ACC112 (cell line): ENCODE measurements at regions not wholly inside any gene's neighbourhood (a gene's known extent, or its start where the extent isn't known, plus 50 kb on each side); places are given as distances from the start of the nearest gene placed in this dataset.

ENCODE experiments used
- H2AFZ ChIP-seq: fragments of 200-600 bp; sonication (generic); one replicate; pipeline ENCODE4 v1.6.0; 2017; ENCODE audit warnings: antibody characterized with exemption, low read length; ENCODE audit not compliant: unreplicated experiment
- H3K27ac ChIP-seq: fragments of 200-600 bp; sonication (generic); 2 replicates; pipeline ENCODE4 v1.5.1; 2014; ENCODE audit warnings: low read depth, mild to moderate bottlenecking, antibody characterized with exemption, low read length, moderate library complexity
- H3K27me3 ChIP-seq: fragments of 200-600 bp; sonication (generic); 2 replicates; pipeline ENCODE4 v1.6.1; 2014; ENCODE audit warnings: mild to moderate bottlenecking, antibody characterized with exemption, low read length, moderate library complexity, mixed read lengths; ENCODE audit not compliant: insufficient read depth
- H3K36me3 ChIP-seq: fragments of 200-600 bp; sonication (generic); 2 replicates; pipeline ENCODE4 v1.6.1; 2016; ENCODE audit warnings: mild to moderate bottlenecking, antibody characterized with exemption, low read length, moderate library complexity, mixed read lengths; ENCODE audit not compliant: insufficient read depth
- H3K4me1 ChIP-seq: fragments of 200-600 bp; sonication (generic); one replicate; pipeline ENCODE4 v1.6.1; 2016; ENCODE audit warnings: low read length, mixed read lengths; ENCODE audit not compliant: insufficient read depth, unreplicated experiment, control insufficient read depth
- H3K4me3 ChIP-seq: fragments of 200-600 bp; sonication (generic); 2 replicates; pipeline ENCODE4 v1.5.1; 2014; ENCODE audit warnings: mild to moderate bottlenecking, low read depth, low read length
- H3K79me2 ChIP-seq: fragments of 200-600 bp; sonication (generic); one replicate; pipeline ENCODE4 v1.6.0; 2016; ENCODE audit warnings: low read length; ENCODE audit not compliant: control insufficient read depth, unreplicated experiment, insufficient read depth

DNA sequence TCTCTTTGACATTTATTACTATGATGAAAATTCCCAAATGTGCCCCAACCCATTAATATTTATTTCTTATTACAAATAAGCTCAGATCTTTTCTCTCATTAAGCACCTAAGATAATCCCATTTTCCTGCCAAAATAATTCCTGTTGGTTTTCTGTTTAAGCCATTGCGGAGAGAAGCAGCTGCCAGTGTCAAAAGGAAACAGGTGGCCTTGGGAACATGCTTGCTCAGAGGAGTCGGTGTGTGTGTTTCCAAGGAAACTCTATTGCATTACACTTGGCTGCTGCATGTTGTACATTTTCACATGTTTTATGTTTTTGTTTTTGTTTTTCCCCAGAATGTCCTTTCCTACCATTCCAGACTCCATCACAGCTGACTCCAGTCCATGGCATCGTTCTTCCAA lies 56.4 kb downstream of the CD24 start:
- H3K4me3 ChIP-seq, result no peak overlapping the region
- H3K27me3 ChIP-seq, result peaks cover 62% of the 10 kb centered on the region
- H3K27ac ChIP-seq, result no peak overlapping the region
- H3K4me1 ChIP-seq, result no peaks in the 10 kb centered on the region
- no peaks in the 10 kb centered on the region for H3K36me3 ChIP-seq
- no peak overlapping the region for H2AFZ ChIP-seq
- no peaks in the 10 kb centered on the region for H3K79me2 ChIP-seq

DNA sequence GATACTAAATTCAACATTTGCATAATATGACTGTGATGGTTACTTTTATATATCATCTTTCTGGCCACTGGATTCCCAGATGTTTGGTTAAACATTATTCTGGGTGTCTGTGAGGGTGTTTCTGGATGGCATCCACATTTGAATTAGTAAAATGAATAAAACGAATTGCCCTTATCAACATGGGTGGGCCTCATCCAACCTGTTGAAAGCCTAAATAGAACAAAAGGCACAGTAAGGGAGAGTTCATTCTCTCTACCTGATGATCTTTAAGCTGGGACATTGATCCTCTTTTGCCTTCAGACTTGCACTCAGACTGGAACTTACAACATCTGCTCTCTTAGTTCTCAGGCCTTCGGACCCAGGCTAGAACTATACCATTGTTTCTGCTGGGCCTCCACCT lies 57.6 kb downstream of the CD24 start:
- H3K27ac ChIP-seq, result no peak overlapping the region
- H3K4me1 ChIP-seq, result no peaks in the 10 kb centered on the region
- H3K4me3 ChIP-seq, result no peak overlapping the region
- no peaks in the 10 kb centered on the region for H3K36me3 ChIP-seq
- no peaks in the 10 kb centered on the region for H3K79me2 ChIP-seq
- H3K27me3 ChIP-seq, result peaks cover 55% of the 10 kb centered on the region
- no peak overlapping the region for H2AFZ ChIP-seq

DNA sequence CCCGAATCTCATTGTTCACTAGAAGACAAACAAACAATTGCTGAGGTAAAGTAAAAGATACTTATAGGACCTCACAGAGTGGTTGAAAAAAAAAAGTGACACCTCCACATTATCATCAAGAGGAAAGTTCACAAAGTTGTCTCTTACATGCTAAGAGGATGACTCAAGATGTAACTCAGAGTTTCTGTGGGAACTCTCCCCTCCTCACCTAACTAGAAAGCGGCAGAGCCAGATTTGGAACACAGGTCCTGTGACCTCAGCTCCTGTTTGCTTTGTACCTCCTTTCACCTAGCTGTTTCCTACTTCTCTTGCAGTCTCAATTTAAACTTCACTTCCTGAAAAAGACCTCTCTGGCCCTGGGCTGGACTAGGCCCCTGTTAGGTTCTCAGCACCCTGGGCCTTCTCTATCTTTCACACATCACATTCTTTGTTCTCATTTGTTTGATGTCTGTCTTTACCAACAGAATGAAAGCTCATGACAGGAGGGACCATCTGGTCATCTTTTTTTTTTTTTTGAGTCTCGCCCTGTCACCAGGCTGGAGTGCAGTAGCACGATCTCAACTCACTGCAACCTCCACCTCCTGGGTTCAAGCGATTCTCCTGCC lies 60.8 kb downstream of the CD24 start:
- Histone ChIP-seq H2AFZ (no peak overlapping the region), H3K4me3 (no peak overlapping the region), H3K27ac (no peak overlapping the region), H3K36me3 (no peaks in the 10 kb centered on the region), H3K27me3 (peaks cover 35% of the 10 kb centered on the region), H3K79me2 (no peaks in the 10 kb centered on the region), H3K4me1 (no peaks in the 10 kb centered on the region)

DNA sequence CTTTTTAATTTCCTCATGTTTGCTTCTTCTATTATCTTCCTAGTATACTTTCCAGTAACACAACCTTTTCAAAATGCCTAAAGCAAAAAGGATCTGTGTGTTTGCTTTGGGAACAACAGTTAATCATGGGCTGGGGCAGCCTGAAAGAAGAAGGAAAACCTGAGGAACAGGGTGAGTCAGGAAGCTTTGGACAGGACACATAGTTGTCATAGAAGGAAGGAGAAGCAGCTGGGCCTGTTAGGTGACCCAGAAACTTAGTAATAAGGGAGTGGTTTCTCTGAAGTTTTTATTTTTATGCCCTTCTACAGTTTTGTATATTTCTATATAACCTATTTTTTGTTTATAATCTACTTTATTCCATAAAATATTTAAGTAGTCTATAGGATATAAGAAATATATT lies 61.4 kb downstream of the CD24 start:
- Histone ChIP-seq H3K27me3 (peaks cover 29% of the 10 kb centered on the region), H3K79me2 (no peaks in the 10 kb centered on the region), H3K4me3 (no peak overlapping the region), H2AFZ (no peak overlapping the region), H3K36me3 (no peaks in the 10 kb centered on the region), H3K27ac (no peak overlapping the region), H3K4me1 (no peaks in the 10 kb centered on the region)

DNA sequence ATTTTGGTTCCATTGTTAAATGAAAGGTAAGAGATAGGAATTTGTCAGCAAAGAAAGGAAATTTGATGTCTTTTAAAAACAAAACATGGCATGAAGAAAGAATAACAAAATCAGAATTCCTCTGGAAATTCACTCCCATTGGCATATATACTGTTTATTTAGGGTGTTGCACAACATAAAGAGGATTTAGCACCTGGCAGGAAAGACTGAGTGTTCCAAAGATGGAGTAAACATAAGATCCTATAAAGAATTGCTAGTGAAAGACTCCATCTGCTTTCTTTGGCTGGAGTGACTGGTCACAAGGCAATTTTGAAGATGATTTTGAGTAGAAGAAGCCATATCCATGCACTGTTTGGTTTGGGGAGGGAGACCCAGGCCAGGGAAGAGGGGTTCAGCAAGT lies 62.4 kb downstream of the CD24 start:
- Histone ChIP-seq H3K27me3 (peaks cover 25% of the 10 kb centered on the region), H3K4me3 (no peak overlapping the region), H3K36me3 (no peaks in the 10 kb centered on the region), H3K4me1 (no peaks in the 10 kb centered on the region), H2AFZ (no peak overlapping the region), H3K27ac (no peak overlapping the region), H3K79me2 (no peaks in the 10 kb centered on the region)

DNA sequence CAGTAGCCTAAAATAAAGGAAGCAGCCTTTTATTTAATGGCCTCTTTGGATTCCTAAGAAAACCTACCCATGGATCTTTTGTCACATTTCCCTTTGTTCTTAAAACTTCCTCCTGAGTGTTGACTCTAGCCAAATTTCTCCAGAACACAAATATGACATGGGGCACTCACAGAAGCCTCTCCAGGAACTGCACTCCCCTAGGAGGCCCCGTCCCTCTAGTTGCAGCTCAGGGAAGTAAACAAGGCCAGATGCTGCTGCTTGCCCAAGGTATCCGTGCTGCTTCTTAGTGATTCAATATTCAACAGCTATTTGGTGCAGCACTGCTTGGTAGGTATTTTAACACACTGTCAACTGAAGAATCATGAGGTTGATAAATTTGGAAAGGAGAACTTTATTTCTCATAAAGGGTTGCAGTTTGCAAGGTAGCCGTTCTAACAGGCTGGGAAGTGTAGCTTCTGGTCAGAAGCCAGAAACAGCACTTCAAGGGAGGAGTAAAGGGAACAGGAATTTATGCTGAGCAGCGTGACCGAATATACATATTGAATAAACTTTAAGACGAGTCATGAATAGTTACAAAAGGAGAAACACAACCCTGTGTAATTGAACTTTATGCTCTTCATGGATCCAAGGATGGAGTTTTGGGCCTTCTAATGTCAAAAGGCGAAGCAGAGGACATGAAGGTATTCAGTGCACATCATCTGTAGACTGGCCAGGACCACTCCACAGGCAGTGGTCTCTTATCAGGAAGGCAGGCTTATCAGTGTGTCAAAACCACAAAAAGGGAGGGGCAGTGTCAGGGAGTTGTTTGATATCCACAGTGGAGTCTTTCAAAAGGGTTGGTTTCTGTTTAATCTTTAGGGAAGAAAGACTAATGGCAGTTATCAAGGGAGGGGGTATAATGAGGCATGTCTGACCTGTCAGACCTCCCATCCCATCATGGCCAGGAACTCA lies 63.3 kb downstream of the CD24 start:
- no peak overlapping the region for H3K4me3 ChIP-seq
- H3K27ac ChIP-seq, result no peak overlapping the region
- no peaks in the 10 kb centered on the region for H3K4me1 ChIP-seq
- no peak overlapping the region for H2AFZ ChIP-seq
- peaks cover 17% of the 10 kb centered on the region; the same call in 1 of the 2 replicates for H3K27me3 ChIP-seq
- no peaks in the 10 kb centered on the region for H3K79me2 ChIP-seq
- no peaks in the 10 kb centered on the region for H3K36me3 ChIP-seq

DNA sequence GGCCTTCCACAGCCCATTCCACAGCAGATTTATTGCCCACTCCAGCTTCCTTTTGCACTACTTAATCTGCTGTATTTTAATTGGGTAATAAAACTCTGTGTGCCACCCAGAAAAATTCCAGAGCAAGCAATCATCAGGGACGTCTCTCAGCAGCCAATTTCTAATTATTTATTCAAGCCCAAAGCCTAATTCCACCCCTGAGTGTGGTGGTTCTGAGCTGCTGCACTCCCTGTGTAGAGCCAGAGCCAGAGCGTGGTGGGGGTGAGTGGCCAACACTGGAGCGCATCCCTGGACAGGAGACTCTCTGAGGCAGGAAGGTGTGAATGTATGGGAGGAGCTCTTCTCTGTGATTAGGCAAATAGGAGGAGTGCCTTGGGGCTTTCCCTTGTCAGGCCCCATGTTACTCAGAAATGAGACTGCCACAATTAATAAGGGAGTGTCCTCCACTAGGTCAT lies 66.1 kb downstream of the CD24 start:
- no peak overlapping the region for H3K4me3 ChIP-seq
- no peaks in the 10 kb centered on the region for H3K79me2 ChIP-seq
- H3K4me1 ChIP-seq, result no peaks in the 10 kb centered on the region
- H2AFZ ChIP-seq, result no peak overlapping the region
- peaks cover 16% of the 10 kb centered on the region; the same call in 1 of the 2 replicates for H3K27me3 ChIP-seq
- no peak overlapping the region for H3K27ac ChIP-seq
- no peaks in the 10 kb centered on the region for H3K36me3 ChIP-seq

DNA sequence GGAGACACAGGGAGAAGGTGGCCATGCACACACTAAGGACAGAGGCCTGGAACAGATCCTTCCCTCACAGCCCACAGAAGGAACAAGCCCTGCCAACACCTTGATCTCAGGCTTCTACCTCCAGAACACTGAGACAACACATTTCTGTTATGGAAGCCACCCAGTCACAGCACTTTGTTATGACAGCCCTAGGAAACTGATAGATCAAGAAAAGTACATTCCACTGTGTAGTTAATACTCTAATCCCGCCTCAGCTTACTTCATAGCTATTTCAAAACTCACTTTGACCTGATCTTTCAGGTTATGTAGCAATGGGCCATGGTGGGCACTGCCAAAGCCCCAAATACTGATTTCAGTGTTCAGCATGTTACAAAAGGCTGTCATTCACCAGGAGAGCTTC lies 66.8 kb downstream of the CD24 start:
- no peak overlapping the region for H2AFZ ChIP-seq

DNA sequence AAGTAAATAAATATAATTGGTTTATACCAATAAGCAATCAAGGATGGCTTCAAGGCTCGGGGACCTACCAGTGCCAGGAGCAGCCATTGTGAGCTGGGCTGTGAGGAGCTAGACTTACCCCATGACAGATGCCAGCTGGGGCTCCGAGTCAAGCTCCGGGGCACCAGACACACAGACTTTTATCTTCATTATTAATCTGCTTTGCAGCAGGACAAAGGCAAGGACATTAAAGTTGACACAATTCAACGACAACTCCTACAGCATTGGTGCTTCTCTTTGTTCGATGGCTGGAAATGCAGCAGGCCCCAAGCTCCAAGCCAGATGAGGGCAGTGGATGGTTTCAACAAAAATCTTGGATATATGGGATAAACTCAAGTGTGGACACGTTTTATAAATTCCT lies 68.3 kb downstream of the CD24 start:
- no peak overlapping the region for H2AFZ ChIP-seq
- no peak overlapping the region for H3K4me3 ChIP-seq
- H3K27me3 ChIP-seq, result peaks cover 24% of the 10 kb centered on the region; the same call in 1 of the 2 replicates
- no peak overlapping the region for H3K27ac ChIP-seq
- H3K79me2 ChIP-seq, result no peaks in the 10 kb centered on the region
- H3K4me1 ChIP-seq, result no peaks in the 10 kb centered on the region
- no peaks in the 10 kb centered on the region for H3K36me3 ChIP-seq

More for the DNA sequence above, 66.8 kb downstream of the CD24 start:
- Histone ChIP-seq H3K79me2 (no peaks in the 10 kb centered on the region), H3K27me3 (peaks cover 16% of the 10 kb centered on the region; the same call in 1 of the 2 replicates), H3K27ac (no peak overlapping the region), H3K4me3 (no peak overlapping the region), H3K4me1 (no peaks in the 10 kb centered on the region), H3K36me3 (no peaks in the 10 kb centered on the region)

DNA sequence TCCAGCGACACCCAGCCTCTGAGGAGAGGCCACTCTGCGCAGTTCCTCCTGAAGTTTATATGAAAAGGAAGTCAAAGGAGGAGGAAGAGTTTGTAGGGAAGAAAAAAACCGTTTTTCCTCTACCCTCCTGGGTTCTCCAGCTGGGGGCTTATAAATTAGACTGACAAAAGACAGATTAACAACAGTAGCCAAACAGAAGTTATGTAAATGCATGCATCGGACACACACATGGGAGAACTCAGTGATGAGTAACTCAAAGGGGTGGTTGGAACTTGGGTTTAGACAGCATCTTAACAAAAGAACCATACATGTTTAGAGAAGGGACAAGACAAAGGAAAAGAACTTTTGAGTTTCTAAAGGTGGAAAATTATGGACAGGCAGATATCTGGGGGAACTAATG lies 71.2 kb downstream of the CD24 start:
- Histone ChIP-seq H3K4me3 (no peak overlapping the region), H3K79me2 (no peaks in the 10 kb centered on the region), H3K4me1 (no peaks in the 10 kb centered on the region), H2AFZ (no peak overlapping the region), H3K36me3 (no peaks in the 10 kb centered on the region), H3K27me3 (peaks cover 34% of the 10 kb centered on the region), H3K27ac (no peak overlapping the region)

DNA sequence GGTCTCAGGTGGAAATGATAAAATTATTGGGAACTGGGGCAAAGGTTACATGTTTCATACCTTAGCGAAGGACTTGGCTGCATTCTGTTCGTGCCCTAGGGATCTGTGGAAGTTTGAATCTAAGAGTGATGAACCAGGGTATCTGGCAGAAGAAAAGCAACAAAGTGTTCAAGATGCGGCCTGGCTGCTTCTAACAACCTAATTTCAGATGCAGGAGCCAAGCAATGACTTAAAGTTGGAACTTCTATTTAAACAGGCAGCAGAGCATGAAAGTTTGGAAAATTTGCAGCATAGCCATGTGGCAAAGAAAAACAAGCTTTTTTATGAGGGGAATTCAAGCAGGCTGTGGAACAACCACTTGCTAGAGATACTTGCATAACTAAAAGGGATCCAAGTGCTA lies 73.5 kb downstream of the CD24 start:
- peaks cover 45% of the 10 kb centered on the region for H3K27me3 ChIP-seq
- no peaks in the 10 kb centered on the region for H3K79me2 ChIP-seq
- no peaks in the 10 kb centered on the region for H3K4me1 ChIP-seq
- no peak overlapping the region for H2AFZ ChIP-seq
- no peak overlapping the region for H3K27ac ChIP-seq
- no peaks in the 10 kb centered on the region for H3K36me3 ChIP-seq
- no peak overlapping the region for H3K4me3 ChIP-seq
